Left colon (tissue), 2 donors: ENCODE measurements at regions not wholly inside any gene's neighbourhood (a gene's known extent, or its start where the extent isn't known, plus 50 kb on each side); places are given as distances from the start of the nearest gene placed in this dataset.
"Not testable (repeated sequence)": the region's sequence is repeated elsewhere in the genome, so short reads cannot be mapped to it uniquely, and the experiment has no call there.

Source experiments
- ATAC-seq: fragments of 200-7000 bp; cut with Tn5 transposase; one replicate; pipeline ENCODE4 v1.9.1; 2020; ENCODE audit warnings: mild to moderate bottlenecking, moderate library complexity
- DNase-seq, 2 donors: peaks; one replicate each; pipeline ENCODE4 v3.0.0-alpha.2; 2020
- intact Hi-C, 2 donors: fragments of 100-400 bp; cut with DNase I in 1 of 2; cut with micrococcal nuclease in 1 of 2; formaldehyde crosslinking; loops; one replicate each; pipeline versions ENCODE4 v1.11.2 to v1.14.0; 2022; cut with DNase I, micrococcal nuclease
- donor health status: DM: no; HTN: no; CAD: no.
- donor health status: DM: yes; HTN: yes; CAD: no.

GRCh38 chr17:73826181-73826871, 182.1 kb upstream of the SDK2 start:
- DNase-seq (no peak), ATAC-seq (no peak)
- intact Hi-C loops, result no loop called here

- no peak for ATAC-seq
- DNase-seq, result no peak
- intact Hi-C loops, result no loop called here
Measured at GRCh38 chr17:73826872-73827228, 182.6 kb upstream of the SDK2 start.

- DNase-seq (peak in 1 of 2 donors; percentile 25), ATAC-seq (peak; percentile 96)
- intact Hi-C loops, result no loop called here
Measured at GRCh38 chr17:73827627-73828291, 183.5 kb upstream of the SDK2 start.

GRCh38 chr17:73829676-73830280, 185.5 kb upstream of the SDK2 start:
- ATAC-seq, result no peak
- intact Hi-C loops, result no loop called here
- DNase-seq, result no peak

GRCh38 chr17:73831699-73832098, 187.5 kb upstream of the SDK2 start:
- no peak for DNase-seq
- ATAC-seq, result no peak
- intact Hi-C loops, result no loop called here

- no peak for ATAC-seq
- intact Hi-C loops, result no loop called here
- DNase-seq, result no peak
Measured at GRCh38 chr17:73833775-73834488, 189.7 kb upstream of the SDK2 start.

GRCh38 chr17:73834684-73835343, 190.6 kb upstream of the SDK2 start:
- DNase-seq (peak in 1 of 2 donors; percentile 20), ATAC-seq (peak; percentile 83)
- intact Hi-C loops, result no loop called here

- ATAC-seq (no peak), DNase-seq (no peak)
- intact Hi-C loops, result no loop called here
Measured at GRCh38 chr17:73835605-73836004, 191.4 kb upstream of the SDK2 start.

- DNase-seq, result no peak
- intact Hi-C loops, result no loop called here
- no peak for ATAC-seq
Measured at GRCh38 chr17:73838815-73839214, 194.6 kb upstream of the SDK2 start.

GRCh38 chr17:73840829-73841228, 196.6 kb upstream of the SDK2 start:
- no peak for DNase-seq
- ATAC-seq, result no peak
- intact Hi-C loops, result no loop called here

GRCh38 chr17:73841431-73842060, 197.3 kb upstream of the SDK2 start:
- DNase-seq, result no peak
- intact Hi-C loops, result no loop called here
- peak; percentile 77 for ATAC-seq

- ATAC-seq, result no peak
- no peak for DNase-seq
- intact Hi-C loops, result no loop called here
Measured at GRCh38 chr17:73847952-73848351, 203.7 kb upstream of the SDK2 start.

- ATAC-seq, result no peak
- intact Hi-C loops, result no loop called here
- no peak for DNase-seq
Measured at GRCh38 chr17:73850426-73850825, 206.2 kb upstream of the SDK2 start.

- DNase-seq (no peak), ATAC-seq (no peak)
- intact Hi-C loops, result no loop called here
Measured at GRCh38 chr17:73851091-73851490, 206.8 kb upstream of the SDK2 start.

GRCh38 chr17:73851921-73852320, 207.7 kb upstream of the SDK2 start:
- ATAC-seq, result no peak
- intact Hi-C loops, result no loop called here
- no peak for DNase-seq

GRCh38 chr17:73855720-73856333, 211.6 kb upstream of the SDK2 start:
- ATAC-seq (no peak), DNase-seq (no peak)
- intact Hi-C loops, result no loop called here

- intact Hi-C loops, result no loop called here
- DNase-seq (no peak), ATAC-seq (no peak)
Measured at GRCh38 chr17:73856556-73856955, 212.3 kb upstream of the SDK2 start.

GRCh38 chr17:73859439-73860008, 215.3 kb upstream of the SDK2 start:
- intact Hi-C loops, DNase-seq, ATAC-seq: not testable (repeated sequence)
